GM10248 (cell line): ENCODE measurements at regions not wholly inside any gene's neighbourhood (a gene's known extent, or its start where the extent isn't known, plus 50 kb on each side); places are given as distances from the start of the nearest gene placed in this dataset.
"Not testable (repeated sequence)": the region's sequence is repeated elsewhere in the genome, so short reads cannot be mapped to it uniquely, and the experiment has no call there.

Experiments
- CTCF ChIA-PET: fragments of 300-600 bp; sonication (Branson Sonifier 250); formaldehyde crosslinking; extraction: SDS; loops from one replicate; lab custom pipeline; 2021; ENCODE audit warnings: antibody characterized with exemption; lab: Yijun Ruan, JAX
- POLR2A ChIA-PET: fragments of 350-650 bp; sonication (Branson Sonifier 250); formaldehyde crosslinking; extraction: SDS; loops from one replicate; lab custom pipeline; 2020; ENCODE audit warnings: antibody characterized with exemption; lab: Yijun Ruan, JAX
- DNase-seq: peaks from one replicate; pipeline ENCODE4 v3.0.0; 2012; ENCODE audit errors: extremely low spot score
- CTCF ChIP-seq: IDR thresholded peaks from 2 replicates; pipeline ENCODE4 v1.5.1; 2012; ENCODE audit warnings: mild to moderate bottlenecking, low read depth; ENCODE audit errors: extremely low read depth, missing control alignments, control extremely low read depth

GRCh38 chr14:106294324-106294723, 767.9 kb downstream of the TMEM121 start:
- no peak for TF ChIP-seq CTCF
- ChIA-PET CTCF (interaction anchor here (1.0 to 2.0 kb wide), 6 partner anchors 12 to 55 kb away, joined by 3 to 13 read pairs (median 4); no protein-coding TSS in a partner anchor), POLR2A (no interaction called here)
- DNase-seq = no peak

- POLR2A ChIA-PET, CTCF ChIA-PET, DNase-seq: not testable (repeated sequence)
These were observed 774.6 kb downstream of the TMEM121 start for GRCh38 chr14:106300951-106301510.

GRCh38 chr14:106301609-106302008, 775.2 kb downstream of the TMEM121 start:
- DNase-seq, CTCF ChIA-PET, POLR2A ChIA-PET: not testable (repeated sequence)

- CTCF ChIA-PET = no interaction called here
- no peak for DNase-seq
- no peak for TF ChIP-seq CTCF
- POLR2A ChIA-PET = no interaction called here
These were observed 776.3 kb downstream of the TMEM121 start for GRCh38 chr14:106302661-106303060.

GRCh38 chr14:106304271-106304670, 777.9 kb downstream of the TMEM121 start:
- no peak for TF ChIP-seq CTCF
- POLR2A ChIA-PET = no interaction called here
- CTCF ChIA-PET = interaction anchor here (1.3 to 1.6 kb wide), 2 partner anchors 15 to 47 kb away, joined by 4 read pairs; no protein-coding TSS in a partner anchor
- DNase-seq = no peak

- ChIA-PET POLR2A (no interaction called here), CTCF (interaction anchor here (0.6 to 3.9 kb wide), 37 partner anchors 9 to 290 kb away, joined by 3 to 68 read pairs (median 4); no protein-coding TSS in a partner anchor)
- peak; percentile 70 for DNase-seq
- peak; percentile 84 for TF ChIP-seq CTCF
These were observed 782.5 kb downstream of the TMEM121 start for GRCh38 chr14:106308839-106309389.

GRCh38 chr14:106309423-106309822, 783.0 kb downstream of the TMEM121 start:
- ChIA-PET CTCF (interaction anchor here (0.6 to 3.9 kb wide), 15 partner anchors 10 to 231 kb away, joined by 3 to 68 read pairs (median 3); no protein-coding TSS in a partner anchor), POLR2A (no interaction called here)
- DNase-seq = no peak
- no peak for TF ChIP-seq CTCF

GRCh38 chr14:106315436-106315835, 789.1 kb downstream of the TMEM121 start:
- POLR2A ChIA-PET = no interaction called here
- TF ChIP-seq CTCF = no peak
- CTCF ChIA-PET = interaction anchor here (1.3 kb wide), 1 partner anchor 34 kb away, joined by 3 read pairs; no protein-coding TSS in a partner anchor
- no peak for DNase-seq
